ENCODE measurements at regions not wholly inside any gene's neighbourhood (a gene's known extent, or its start where the extent isn't known, plus 50 kb on each side); places are given as distances from the start of the nearest gene placed in this dataset.

DNA sequence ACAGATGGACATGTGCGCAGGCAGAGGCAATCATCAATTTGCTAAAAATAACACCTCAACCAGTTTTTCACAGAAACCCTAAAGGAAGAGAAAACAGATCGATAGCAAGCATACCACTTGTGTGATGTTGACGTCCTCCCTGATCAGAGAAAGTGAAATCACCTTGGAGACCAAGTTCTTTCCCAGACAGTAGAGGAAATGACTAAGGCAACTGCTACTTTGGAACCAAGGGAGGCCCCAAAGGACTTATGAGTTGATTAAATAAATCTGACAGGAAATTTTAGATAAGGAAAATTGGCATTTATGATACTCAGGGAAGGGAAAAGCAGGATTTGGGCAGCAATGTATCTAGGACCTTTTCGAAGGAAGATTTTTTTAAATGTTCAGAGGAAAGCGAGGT lies 267.1 kb upstream of the ASIC2 start:
- TF ChIP-seq, protein P1, sequence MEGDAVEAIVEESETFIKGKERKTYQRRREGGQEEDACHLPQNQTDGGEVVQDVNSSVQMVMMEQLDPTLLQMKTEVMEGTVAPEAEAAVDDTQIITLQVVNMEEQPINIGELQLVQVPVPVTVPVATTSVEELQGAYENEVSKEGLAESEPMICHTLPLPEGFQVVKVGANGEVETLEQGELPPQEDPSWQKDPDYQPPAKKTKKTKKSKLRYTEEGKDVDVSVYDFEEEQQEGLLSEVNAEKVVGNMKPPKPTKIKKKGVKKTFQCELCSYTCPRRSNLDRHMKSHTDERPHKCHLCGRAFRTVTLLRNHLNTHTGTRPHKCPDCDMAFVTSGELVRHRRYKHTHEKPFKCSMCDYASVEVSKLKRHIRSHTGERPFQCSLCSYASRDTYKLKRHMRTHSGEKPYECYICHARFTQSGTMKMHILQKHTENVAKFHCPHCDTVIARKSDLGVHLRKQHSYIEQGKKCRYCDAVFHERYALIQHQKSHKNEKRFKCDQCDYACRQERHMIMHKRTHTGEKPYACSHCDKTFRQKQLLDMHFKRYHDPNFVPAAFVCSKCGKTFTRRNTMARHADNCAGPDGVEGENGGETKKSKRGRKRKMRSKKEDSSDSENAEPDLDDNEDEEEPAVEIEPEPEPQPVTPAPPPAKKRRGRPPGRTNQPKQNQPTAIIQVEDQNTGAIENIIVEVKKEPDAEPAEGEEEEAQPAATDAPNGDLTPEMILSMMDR (IDR thresholded peaks at IDR 0.05; ENCODE audit: unreplicated experiment) = no peak

DNA sequence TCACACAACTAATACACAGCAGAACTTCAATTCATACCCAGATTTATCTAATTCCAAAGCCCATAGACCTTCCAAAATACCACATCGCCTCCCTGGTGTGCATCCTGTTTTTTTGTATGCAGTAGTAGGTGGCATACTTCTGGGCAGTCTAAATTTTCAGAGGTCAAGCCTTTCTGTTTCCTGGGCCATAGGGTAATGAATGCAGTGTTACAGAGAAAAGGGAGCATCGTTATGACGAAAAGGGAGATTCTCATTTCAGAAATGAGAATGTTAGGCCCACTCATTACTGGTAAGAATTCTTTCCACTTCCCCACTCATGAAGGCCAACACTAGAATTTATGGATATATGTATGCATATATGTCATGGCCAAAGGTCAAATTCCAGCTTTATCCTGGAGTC lies 267.8 kb upstream of the ASIC2 start:
- TF ChIP-seq, protein P1 (IDR thresholded peaks at IDR 0.05; ENCODE audit: unreplicated experiment) = no peak
- no peak overlapping the region for H3K4me3 Mint-ChIP-seq
- no peak overlapping the region for H3K27ac Mint-ChIP-seq
- H3K36me3 Mint-ChIP-seq = peaks cover 2% of the 10 kb centered on the region
- H3K27me3 Mint-ChIP-seq (ENCODE audit: low read depth) = peaks cover 33% of the 10 kb centered on the region
- DNase-seq (ENCODE audit: low spot score in 2 of 2, unreplicated experiment in 2 of 2) = no peak
- H3K4me1 Mint-ChIP-seq = peaks cover 13% of the 10 kb centered on the region
- peaks cover 13% of the 10 kb centered on the region for H3K9me3 Mint-ChIP-seq

More for the DNA sequence above, 267.1 kb upstream of the ASIC2 start:
- no peak for DNase-seq (ENCODE audit: low spot score in 2 of 2, unreplicated experiment in 2 of 2)
- Mint-ChIP-seq H3K27me3 (ENCODE audit: low read depth) (peaks cover 28% of the 10 kb centered on the region), H3K36me3 (peaks cover 2% of the 10 kb centered on the region), H3K4me3 (no peak overlapping the region), H3K27ac (no peak overlapping the region), H3K9me3 (peaks cover 13% of the 10 kb centered on the region), H3K4me1 (peaks cover 13% of the 10 kb centered on the region)

DNA sequence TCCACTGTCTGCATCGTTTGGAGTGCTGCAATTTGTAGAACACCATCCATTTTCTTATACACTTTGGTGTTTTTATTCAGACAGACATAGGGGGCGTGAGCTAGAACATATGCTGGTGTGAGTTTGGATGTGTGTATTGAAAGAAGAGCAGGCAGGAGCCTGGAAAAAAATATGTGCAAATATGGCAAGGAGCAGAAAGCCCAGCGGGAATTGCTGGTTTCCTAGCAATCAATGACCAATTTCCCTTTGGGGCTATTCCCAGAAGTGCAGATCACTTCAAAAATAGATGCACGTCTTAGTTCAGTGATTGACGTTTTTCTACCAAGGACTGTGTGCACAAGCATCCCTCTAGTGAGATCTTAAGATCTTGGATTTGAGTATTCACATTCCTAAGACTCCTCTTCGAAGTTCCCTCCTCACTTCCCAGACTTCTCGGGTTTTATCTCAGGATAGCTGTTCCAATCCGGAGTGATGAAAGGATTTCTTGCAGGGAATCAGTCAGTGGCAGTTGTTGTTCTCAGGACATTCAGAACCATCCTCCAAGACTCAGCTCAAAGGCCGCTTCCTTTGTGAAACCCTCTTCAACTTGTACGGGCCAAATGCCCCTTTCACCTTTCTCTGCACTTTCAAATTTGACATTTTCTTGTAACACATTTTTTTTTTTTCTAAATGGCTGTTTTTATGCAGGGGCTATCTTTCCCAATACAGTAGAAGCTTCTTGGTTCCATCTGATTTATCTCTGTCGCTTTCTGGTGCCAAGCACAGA lies 268.7 kb upstream of the ASIC2 start:
- H3K9me3 Mint-ChIP-seq = peaks cover 13% of the 10 kb centered on the region
- DNase-seq (ENCODE audit: low spot score in 2 of 2, unreplicated experiment in 2 of 2) = no peak

DNA sequence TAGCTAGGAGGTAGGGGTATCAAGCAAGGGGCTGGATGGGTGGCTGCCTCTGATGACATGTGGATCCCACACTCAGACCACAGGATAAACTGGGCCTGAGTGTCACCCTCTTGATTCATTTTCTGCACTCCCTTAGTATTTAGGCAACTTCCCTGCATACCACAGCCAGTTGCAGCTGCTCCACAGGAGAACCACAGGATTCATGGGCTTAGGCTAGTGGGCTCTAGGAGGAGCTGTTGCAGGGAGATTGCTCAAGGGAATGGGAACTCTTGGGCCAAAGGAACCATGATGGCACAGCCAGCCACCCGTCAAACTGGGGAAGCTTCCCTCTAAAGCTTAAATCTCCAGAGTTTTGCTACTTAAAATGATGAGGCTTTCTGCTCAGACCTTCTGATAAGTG lies 269.7 kb upstream of the ASIC2 start:
- Mint-ChIP-seq H3K27me3 (ENCODE audit: low read depth) (peaks cover 40% of the 10 kb centered on the region), H3K9me3 (peaks cover 4% of the 10 kb centered on the region), H3K27ac (no peak overlapping the region), H3K4me3 (no peak overlapping the region), H3K36me3 (peaks cover 2% of the 10 kb centered on the region), H3K4me1 (peaks cover 13% of the 10 kb centered on the region)
- TF ChIP-seq, protein P1 (IDR thresholded peaks at IDR 0.05; ENCODE audit: unreplicated experiment) = no peak
- no peak for DNase-seq (ENCODE audit: low spot score in 2 of 2, unreplicated experiment in 2 of 2)

More for the DNA sequence above, 268.7 kb upstream of the ASIC2 start:
- TF ChIP-seq, protein P1 (IDR thresholded peaks at IDR 0.05; ENCODE audit: unreplicated experiment) = no peak
- H3K4me1 Mint-ChIP-seq = peaks cover 13% of the 10 kb centered on the region
- H3K4me3 Mint-ChIP-seq = no peak overlapping the region
- no peak overlapping the region for H3K27ac Mint-ChIP-seq
- H3K27me3 Mint-ChIP-seq (ENCODE audit: low read depth) = peaks cover 38% of the 10 kb centered on the region
- H3K36me3 Mint-ChIP-seq = peaks cover 2% of the 10 kb centered on the region

- H3K9me3 Mint-ChIP-seq = peaks cover 2% of the 10 kb centered on the region
- TF ChIP-seq, protein P1 (IDR thresholded peaks at IDR 0.05; ENCODE audit: unreplicated experiment) = no peak
- DNase-seq (ENCODE audit: low spot score in 2 of 2, unreplicated experiment in 2 of 2) = no peak
- H3K4me1 Mint-ChIP-seq = peaks cover 13% of the 10 kb centered on the region
- no peak overlapping the region for H3K4me3 Mint-ChIP-seq
- H3K36me3 Mint-ChIP-seq = peaks cover under 1% of the 10 kb centered on the region
- H3K27me3 Mint-ChIP-seq (ENCODE audit: low read depth) = peaks cover 40% of the 10 kb centered on the region
- no peak overlapping the region for H3K27ac Mint-ChIP-seq
Measured at GRCh38 chr17:33564146-33564545, 271.1 kb upstream of the ASIC2 start.

All from mesothelial cell of epicardium (in vitro differentiated cells).